GM23338 (cell line): ENCODE measurements at regions not wholly inside any gene's neighbourhood (a gene's known extent, or its start where the extent isn't known, plus 50 kb on each side); places are given as distances from the start of the nearest gene placed in this dataset.

Source experiments
- ATAC-seq: fragments of 200-7000 bp; cut with Tn5 transposase; 3 replicates; pipeline ENCODE4 v1.9.1; 2020
- DNase-seq: peaks from one replicate; pipeline ENCODE4 v3.0.0-alpha.2; 2015; ENCODE audit warnings: low spot score
- H2AFZ ChIP-seq: fragments of 200-600 bp; sonication (generic); 2 replicates; pipeline ENCODE4 v1.8.0; 2016; ENCODE audit warnings: antibody characterized with exemption, mild to moderate bottlenecking, moderate library complexity
- H3F3A ChIP-seq: fragments of 200-600 bp; sonication (generic); replicated peaks from 2 replicates; pipeline ENCODE4 v1.8.0; 2017; ENCODE audit warnings: antibody characterized with exemption, mixed run types, low read depth
- H3K27ac ChIP-seq: fragments of 200-600 bp; sonication (generic); 2 replicates; pipeline ENCODE4 v1.6.1; 2016; ENCODE audit warnings: low read depth
- H3K27me3 ChIP-seq: fragments of 200-600 bp; sonication (generic); 2 replicates; pipeline ENCODE4 v1.8.0; 2016; ENCODE audit warnings: mild to moderate bottlenecking, mixed run types, moderate library complexity; ENCODE audit not compliant: insufficient read depth
- H3K36me3 ChIP-seq: fragments of 200-600 bp; sonication (generic); 2 replicates; pipeline ENCODE4 v1.8.0; 2016; ENCODE audit warnings: mild to moderate bottlenecking; ENCODE audit not compliant: insufficient read depth
- H3K4me1 ChIP-seq: fragments of 200-600 bp; sonication (generic); 2 replicates; pipeline ENCODE4 v1.8.0; 2016; ENCODE audit warnings: mild to moderate bottlenecking, moderate library complexity; ENCODE audit not compliant: insufficient read depth
- H3K4me2 ChIP-seq: fragments of 200-600 bp; sonication (generic); 2 replicates; pipeline ENCODE4 v1.7.1; 2017; ENCODE audit warnings: mixed run types
- H3K4me3 ChIP-seq: fragments of 200-600 bp; sonication (generic); 2 replicates; pipeline ENCODE4 v1.6.1; 2016; ENCODE audit warnings: mixed run types
- H3K79me2 ChIP-seq: fragments of 200-600 bp; sonication (generic); replicated peaks from 2 replicates; pipeline ENCODE4 v1.8.0; 2017; ENCODE audit warnings: mild to moderate bottlenecking; ENCODE audit not compliant: insufficient read depth
- H3K9me2 ChIP-seq: fragments of 200-600 bp; sonication (generic); 2 replicates; pipeline ENCODE4 v1.8.0; 2017; ENCODE audit not compliant: insufficient read depth
- H4K20me1 ChIP-seq: fragments of 200-600 bp; sonication (generic); replicated peaks from 2 replicates; pipeline ENCODE4 v1.8.0; 2017; ENCODE audit warnings: mild to moderate bottlenecking; ENCODE audit not compliant: insufficient read depth
- H3K27ac Mint-ChIP-seq: 2 replicates; pipeline ENCODE4 v1.8.0; 2020; ENCODE audit warnings: inconsistent platforms, mild to moderate bottlenecking, moderate library complexity, mixed read lengths
- H3K27me3 Mint-ChIP-seq: 3 replicates; pipeline ENCODE4 v1.8.0; 2022; ENCODE audit warnings: low read depth, mild to moderate bottlenecking, moderate library complexity, mixed read lengths, inconsistent platforms; ENCODE audit not compliant: insufficient read depth, poor library complexity
- H3K36me3 Mint-ChIP-seq: 3 replicates; pipeline ENCODE4 v1.8.0; 2021; ENCODE audit warnings: low read depth, mild to moderate bottlenecking, inconsistent platforms, moderate library complexity, mixed read lengths
- H3K4me1 Mint-ChIP-seq: 3 replicates; pipeline ENCODE4 v1.8.0; 2020; ENCODE audit warnings: mild to moderate bottlenecking, inconsistent platforms, mixed read lengths
- H3K4me3 Mint-ChIP-seq: 3 replicates; pipeline ENCODE4 v1.8.0; 2021; ENCODE audit warnings: moderate library complexity, mild to moderate bottlenecking, inconsistent platforms, mixed read lengths
- H3K9me3 Mint-ChIP-seq: 3 replicates; pipeline ENCODE4 v1.8.0; 2020; ENCODE audit warnings: moderate library complexity, mild to moderate bottlenecking, inconsistent platforms, mixed read lengths
- EZH2phosphoT487 ChIP-seq: fragments of 200-600 bp; sonication (generic); IDR thresholded peaks from one replicate; pipeline ENCODE4 v1.8.1; 2018; ENCODE audit warnings: antibody characterized with exemption; ENCODE audit not compliant: unreplicated experiment
- POLR2AphosphoS5 ChIP-seq: IDR thresholded peaks from 2 replicates; pipeline ENCODE4 v1.6.1; 2016; ENCODE audit warnings: antibody characterized with exemption, low read depth
- ZNF331 ChIP-seq: fragments of 250-450 bp; sonication (Bioruptor Pico); IDR thresholded peaks from 2 replicates; pipeline ENCODE4 v1.5.0; 2020; ENCODE audit warnings: low read depth, mild to moderate bottlenecking, moderate library complexity
- TF ChIP-seq, protein P1 (sequence below): IDR thresholded peaks from one replicate; pipeline ENCODE4 v1.6.1; 2018; ENCODE audit warnings: antibody characterized with exemption; ENCODE audit not compliant: unreplicated experiment
- TF ChIP-seq, protein P2 (sequence below): IDR thresholded peaks from 2 replicates; pipeline ENCODE4 v1.6.1; 2016; ENCODE audit warnings: antibody characterized with exemption
- TF ChIP-seq, protein P3 (sequence below): fragments of 250-450 bp; sonication (Bioruptor Pico); IDR thresholded peaks from 2 replicates; pipeline ENCODE4 v1.5.0; 2020; ENCODE audit warnings: mild to moderate bottlenecking, moderate library complexity
- TF ChIP-seq, protein P4 (sequence below), 2 experiments: fragments of 200-600 bp in 1 of 2; sonication (generic) in 1 of 2; conservative IDR thresholded peaks; 2 replicates each; pipeline versions ENCODE4 v1.5.1 to v1.6.1; 2016 to 2017; ENCODE audit warnings: antibody characterized with exemption in 2 of 2, low read depth in 2 of 2, mild to moderate bottlenecking in 2 of 2, moderate library complexity in 1 of 2

DNA sequence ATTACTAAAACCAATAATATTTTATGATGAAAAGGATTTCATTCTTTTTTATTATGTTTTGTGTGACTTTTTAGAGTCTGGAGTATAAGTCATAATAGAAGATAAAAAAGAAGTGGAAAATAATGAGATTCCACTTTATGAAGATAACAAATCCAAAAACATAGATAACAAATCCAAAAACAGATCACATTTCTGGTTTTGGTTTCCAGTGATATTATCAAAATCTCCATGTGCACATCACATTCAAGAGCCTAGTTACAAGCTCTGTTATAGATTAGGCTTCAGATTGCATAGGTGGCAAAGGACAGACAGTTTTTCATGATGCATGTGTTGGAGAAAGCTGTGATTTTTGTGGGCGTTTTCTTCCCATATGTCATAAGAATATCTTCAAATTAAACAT, 648.2 kb downstream of the STK39 start:
- H3K4me2 ChIP-seq = no peak overlapping the region
- Mint-ChIP-seq H3K27me3 (peaks cover 2% of the 10 kb centered on the region), H3K36me3 (peaks cover 40% of the 10 kb centered on the region), H3K9me3 (peaks cover 40% of the 10 kb centered on the region), H3K27ac (no peak overlapping the region), H3K4me3 (no peak overlapping the region), H3K4me1 (no peaks in the 10 kb centered on the region)
- no peak overlapping the region for H2AFZ ChIP-seq
- no peaks in the 10 kb centered on the region for H3K4me1 ChIP-seq
- H3K27me3 ChIP-seq = no peaks in the 10 kb centered on the region
- H4K20me1 ChIP-seq = no peaks in the 10 kb centered on the region
- H3K27ac ChIP-seq = no peak overlapping the region
- no peaks in the 10 kb centered on the region for H3K79me2 ChIP-seq
- H3K9me2 ChIP-seq = no peaks in the 10 kb centered on the region; the same call in 1 of the 2 replicates
- H3K4me3 ChIP-seq = no peak overlapping the region
- no peaks in the 10 kb centered on the region for H3F3A ChIP-seq
- no peak for DNase-seq
- peaks cover 7% of the 10 kb centered on the region; the same call in 1 of the 2 replicates for H3K36me3 ChIP-seq
- no peak for TF ChIP-seq POLR2AphosphoS5
- ATAC-seq = no peak

DNA sequence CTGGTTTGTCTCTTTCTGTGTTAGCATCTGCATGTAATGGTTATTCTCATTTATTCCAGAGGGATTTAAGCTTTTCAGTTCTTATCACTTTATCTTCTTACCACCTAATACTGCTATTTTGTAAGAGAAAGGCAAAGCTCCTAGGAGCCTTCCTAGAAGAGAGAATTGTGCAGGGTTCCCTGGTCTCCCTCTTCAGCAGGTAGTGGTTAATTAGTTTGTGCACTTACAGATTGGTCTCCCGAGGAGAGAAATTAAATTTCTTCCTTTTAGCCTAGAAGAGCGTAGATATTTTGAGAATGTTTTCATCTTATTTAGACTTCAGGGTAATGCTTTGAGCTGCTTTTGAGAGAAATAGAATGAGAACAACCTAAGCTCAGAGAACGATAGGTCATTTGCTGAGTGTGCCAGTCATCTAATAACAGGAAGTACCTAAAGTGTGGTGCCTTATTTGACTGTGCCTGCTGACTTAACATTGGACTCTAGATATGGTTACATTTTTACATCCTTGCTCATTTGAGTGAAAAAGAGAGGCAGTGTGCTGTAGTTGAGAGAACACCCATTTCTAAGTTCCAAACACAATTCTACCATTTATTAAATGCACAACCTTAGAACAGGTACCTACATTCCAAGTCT, 651.4 kb downstream of the STK39 start:
- no peaks in the 10 kb centered on the region for H3K4me1 Mint-ChIP-seq
- no peak for ATAC-seq
- TF ChIP-seq, protein P1, sequence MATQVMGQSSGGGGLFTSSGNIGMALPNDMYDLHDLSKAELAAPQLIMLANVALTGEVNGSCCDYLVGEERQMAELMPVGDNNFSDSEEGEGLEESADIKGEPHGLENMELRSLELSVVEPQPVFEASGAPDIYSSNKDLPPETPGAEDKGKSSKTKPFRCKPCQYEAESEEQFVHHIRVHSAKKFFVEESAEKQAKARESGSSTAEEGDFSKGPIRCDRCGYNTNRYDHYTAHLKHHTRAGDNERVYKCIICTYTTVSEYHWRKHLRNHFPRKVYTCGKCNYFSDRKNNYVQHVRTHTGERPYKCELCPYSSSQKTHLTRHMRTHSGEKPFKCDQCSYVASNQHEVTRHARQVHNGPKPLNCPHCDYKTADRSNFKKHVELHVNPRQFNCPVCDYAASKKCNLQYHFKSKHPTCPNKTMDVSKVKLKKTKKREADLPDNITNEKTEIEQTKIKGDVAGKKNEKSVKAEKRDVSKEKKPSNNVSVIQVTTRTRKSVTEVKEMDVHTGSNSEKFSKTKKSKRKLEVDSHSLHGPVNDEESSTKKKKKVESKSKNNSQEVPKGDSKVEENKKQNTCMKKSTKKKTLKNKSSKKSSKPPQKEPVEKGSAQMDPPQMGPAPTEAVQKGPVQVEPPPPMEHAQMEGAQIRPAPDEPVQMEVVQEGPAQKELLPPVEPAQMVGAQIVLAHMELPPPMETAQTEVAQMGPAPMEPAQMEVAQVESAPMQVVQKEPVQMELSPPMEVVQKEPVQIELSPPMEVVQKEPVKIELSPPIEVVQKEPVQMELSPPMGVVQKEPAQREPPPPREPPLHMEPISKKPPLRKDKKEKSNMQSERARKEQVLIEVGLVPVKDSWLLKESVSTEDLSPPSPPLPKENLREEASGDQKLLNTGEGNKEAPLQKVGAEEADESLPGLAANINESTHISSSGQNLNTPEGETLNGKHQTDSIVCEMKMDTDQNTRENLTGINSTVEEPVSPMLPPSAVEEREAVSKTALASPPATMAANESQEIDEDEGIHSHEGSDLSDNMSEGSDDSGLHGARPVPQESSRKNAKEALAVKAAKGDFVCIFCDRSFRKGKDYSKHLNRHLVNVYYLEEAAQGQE = no peak
- TF ChIP-seq POLR2AphosphoS5 (no peak), ZNF331 (CRISPR knock-in tag) (no peak), EZH2phosphoT487 (no peak)
- TF ChIP-seq, protein P2, sequence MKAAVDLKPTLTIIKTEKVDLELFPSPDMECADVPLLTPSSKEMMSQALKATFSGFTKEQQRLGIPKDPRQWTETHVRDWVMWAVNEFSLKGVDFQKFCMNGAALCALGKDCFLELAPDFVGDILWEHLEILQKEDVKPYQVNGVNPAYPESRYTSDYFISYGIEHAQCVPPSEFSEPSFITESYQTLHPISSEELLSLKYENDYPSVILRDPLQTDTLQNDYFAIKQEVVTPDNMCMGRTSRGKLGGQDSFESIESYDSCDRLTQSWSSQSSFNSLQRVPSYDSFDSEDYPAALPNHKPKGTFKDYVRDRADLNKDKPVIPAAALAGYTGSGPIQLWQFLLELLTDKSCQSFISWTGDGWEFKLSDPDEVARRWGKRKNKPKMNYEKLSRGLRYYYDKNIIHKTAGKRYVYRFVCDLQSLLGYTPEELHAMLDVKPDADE = no peak
- TF ChIP-seq, protein P3, sequence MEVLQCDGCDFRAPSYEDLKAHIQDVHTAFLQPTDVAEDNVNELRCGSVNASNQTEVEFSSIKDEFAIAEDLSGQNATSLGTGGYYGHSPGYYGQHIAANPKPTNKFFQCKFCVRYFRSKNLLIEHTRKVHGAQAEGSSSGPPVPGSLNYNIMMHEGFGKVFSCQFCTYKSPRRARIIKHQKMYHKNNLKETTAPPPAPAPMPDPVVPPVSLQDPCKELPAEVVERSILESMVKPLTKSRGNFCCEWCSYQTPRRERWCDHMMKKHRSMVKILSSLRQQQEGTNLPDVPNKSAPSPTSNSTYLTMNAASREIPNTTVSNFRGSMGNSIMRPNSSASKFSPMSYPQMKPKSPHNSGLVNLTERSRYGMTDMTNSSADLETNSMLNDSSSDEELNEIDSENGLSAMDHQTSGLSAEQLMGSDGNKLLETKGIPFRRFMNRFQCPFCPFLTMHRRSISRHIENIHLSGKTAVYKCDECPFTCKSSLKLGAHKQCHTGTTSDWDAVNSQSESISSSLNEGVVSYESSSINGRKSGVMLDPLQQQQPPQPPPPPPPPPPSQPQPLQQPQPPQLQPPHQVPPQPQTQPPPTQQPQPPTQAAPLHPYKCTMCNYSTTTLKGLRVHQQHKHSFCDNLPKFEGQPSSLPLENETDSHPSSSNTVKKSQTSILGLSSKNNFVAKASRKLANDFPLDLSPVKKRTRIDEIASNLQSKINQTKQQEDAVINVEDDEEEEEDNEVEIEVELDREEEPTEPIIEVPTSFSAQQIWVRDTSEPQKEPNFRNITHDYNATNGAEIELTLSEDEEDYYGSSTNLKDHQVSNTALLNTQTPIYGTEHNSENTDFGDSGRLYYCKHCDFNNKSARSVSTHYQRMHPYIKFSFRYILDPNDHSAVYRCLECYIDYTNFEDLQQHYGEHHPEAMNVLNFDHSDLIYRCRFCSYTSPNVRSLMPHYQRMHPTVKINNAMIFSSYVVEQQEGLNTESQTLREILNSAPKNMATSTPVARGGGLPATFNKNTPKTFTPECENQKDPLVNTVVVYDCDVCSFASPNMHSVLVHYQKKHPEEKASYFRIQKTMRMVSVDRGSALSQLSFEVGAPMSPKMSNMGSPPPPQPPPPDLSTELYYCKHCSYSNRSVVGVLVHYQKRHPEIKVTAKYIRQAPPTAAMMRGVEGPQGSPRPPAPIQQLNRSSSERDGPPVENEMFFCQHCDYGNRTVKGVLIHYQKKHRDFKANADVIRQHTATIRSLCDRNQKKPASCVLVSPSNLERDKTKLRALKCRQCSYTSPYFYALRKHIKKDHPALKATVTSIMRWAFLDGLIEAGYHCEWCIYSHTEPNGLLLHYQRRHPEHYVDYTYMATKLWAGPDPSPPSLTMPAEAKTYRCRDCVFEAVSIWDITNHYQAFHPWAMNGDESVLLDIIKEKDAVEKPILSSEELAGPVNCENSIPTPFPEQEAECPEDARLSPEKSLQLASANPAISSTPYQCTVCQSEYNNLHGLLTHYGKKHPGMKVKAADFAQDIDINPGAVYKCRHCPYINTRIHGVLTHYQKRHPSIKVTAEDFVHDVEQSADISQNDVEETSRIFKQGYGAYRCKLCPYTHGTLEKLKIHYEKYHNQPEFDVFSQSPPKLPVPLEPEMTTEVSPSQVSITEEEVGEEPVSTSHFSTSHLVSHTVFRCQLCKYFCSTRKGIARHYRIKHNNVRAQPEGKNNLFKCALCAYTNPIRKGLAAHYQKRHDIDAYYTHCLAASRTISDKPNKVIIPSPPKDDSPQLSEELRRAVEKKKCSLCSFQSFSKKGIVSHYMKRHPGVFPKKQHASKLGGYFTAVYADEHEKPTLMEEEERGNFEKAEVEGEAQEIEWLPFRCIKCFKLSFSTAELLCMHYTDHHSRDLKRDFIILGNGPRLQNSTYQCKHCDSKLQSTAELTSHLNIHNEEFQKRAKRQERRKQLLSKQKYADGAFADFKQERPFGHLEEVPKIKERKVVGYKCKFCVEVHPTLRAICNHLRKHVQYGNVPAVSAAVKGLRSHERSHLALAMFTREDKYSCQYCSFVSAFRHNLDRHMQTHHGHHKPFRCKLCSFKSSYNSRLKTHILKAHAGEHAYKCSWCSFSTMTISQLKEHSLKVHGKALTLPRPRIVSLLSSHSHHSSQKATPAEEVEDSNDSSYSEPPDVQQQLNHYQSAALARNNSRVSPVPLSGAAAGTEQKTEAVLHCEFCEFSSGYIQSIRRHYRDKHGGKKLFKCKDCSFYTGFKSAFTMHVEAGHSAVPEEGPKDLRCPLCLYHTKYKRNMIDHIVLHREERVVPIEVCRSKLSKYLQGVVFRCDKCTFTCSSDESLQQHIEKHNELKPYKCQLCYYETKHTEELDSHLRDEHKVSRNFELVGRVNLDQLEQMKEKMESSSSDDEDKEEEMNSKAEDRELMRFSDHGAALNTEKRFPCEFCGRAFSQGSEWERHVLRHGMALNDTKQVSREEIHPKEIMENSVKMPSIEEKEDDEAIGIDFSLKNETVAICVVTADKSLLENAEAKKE = no peak
- TF ChIP-seq, protein P4, sequence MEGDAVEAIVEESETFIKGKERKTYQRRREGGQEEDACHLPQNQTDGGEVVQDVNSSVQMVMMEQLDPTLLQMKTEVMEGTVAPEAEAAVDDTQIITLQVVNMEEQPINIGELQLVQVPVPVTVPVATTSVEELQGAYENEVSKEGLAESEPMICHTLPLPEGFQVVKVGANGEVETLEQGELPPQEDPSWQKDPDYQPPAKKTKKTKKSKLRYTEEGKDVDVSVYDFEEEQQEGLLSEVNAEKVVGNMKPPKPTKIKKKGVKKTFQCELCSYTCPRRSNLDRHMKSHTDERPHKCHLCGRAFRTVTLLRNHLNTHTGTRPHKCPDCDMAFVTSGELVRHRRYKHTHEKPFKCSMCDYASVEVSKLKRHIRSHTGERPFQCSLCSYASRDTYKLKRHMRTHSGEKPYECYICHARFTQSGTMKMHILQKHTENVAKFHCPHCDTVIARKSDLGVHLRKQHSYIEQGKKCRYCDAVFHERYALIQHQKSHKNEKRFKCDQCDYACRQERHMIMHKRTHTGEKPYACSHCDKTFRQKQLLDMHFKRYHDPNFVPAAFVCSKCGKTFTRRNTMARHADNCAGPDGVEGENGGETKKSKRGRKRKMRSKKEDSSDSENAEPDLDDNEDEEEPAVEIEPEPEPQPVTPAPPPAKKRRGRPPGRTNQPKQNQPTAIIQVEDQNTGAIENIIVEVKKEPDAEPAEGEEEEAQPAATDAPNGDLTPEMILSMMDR (conservative IDR thresholded peaks at IDR 0.05; ENCODE audit: low read depth in 2 of 2) = no peak

More for the DNA sequence above, 651.4 kb downstream of the STK39 start:
- Histone ChIP-seq H3K36me3 (no peaks in the 10 kb centered on the region), H3K4me2 (no peak overlapping the region), H3K4me3 (no peak overlapping the region), H2AFZ (no peak overlapping the region), H4K20me1 (no peaks in the 10 kb centered on the region), H3K4me1 (no peaks in the 10 kb centered on the region), H3K9me2 (no peaks in the 10 kb centered on the region; the same call in 1 of the 2 replicates), H3K79me2 (no peaks in the 10 kb centered on the region), H3K27me3 (no peaks in the 10 kb centered on the region), H3K27ac (no peak overlapping the region), H3F3A (no peaks in the 10 kb centered on the region)
- no peak overlapping the region for H3K27ac Mint-ChIP-seq
- no peak overlapping the region for H3K4me3 Mint-ChIP-seq
- DNase-seq = no peak
- no peaks in the 10 kb centered on the region for H3K27me3 Mint-ChIP-seq
- peaks cover 13% of the 10 kb centered on the region for H3K36me3 Mint-ChIP-seq
- peaks cover 14% of the 10 kb centered on the region; the same call in 2 of the 3 replicates for H3K9me3 Mint-ChIP-seq
